Large intestine (tissue), 3 donors: ENCODE measurements at regions not wholly inside any gene's neighbourhood (a gene's known extent, or its start where the extent isn't known, plus 50 kb on each side); places are given as distances from the start of the nearest gene placed in this dataset.

ENCODE experiments used
- DNase-seq, 2 donors: peaks; one replicate each; pipeline versions ENCODE4 v3.0.0 to v3.0.0-alpha.2; 2013
- H3K27ac ChIP-seq: one replicate; pipeline ENCODE4 v1.5.1; 2013; ENCODE audit warnings: low read length
- H3K27me3 ChIP-seq: 2 replicates; pipeline ENCODE4 v1.6.1; 2013; ENCODE audit warnings: low read length; ENCODE audit not compliant: control insufficient read depth, insufficient read depth
- H3K36me3 ChIP-seq: 2 replicates; pipeline ENCODE4 v1.6.1; 2013; ENCODE audit warnings: low read length; ENCODE audit not compliant: control insufficient read depth, insufficient read depth
- H3K4me1 ChIP-seq: one replicate; pipeline ENCODE4 v1.6.1; 2013; ENCODE audit warnings: low read length; ENCODE audit not compliant: control insufficient read depth, insufficient read depth
- H3K4me3 ChIP-seq: one replicate; pipeline ENCODE4 v1.5.1; 2013; ENCODE audit warnings: low read length
- H3K9me3 ChIP-seq: one replicate; pipeline ENCODE4 v1.6.1; 2013; ENCODE audit warnings: mild to moderate bottlenecking, low read depth, low read length, moderate library complexity; ENCODE audit not compliant: control insufficient read depth
- whole genome bisulfite sequencing: methylation state at CpG from one replicate; pipeline ENCODE4 v1.1.5; 2013; ENCODE audit warnings: low lambda C conversion rate; ENCODE audit not compliant: insufficient coverage; 5-methylcytosine and 5-hydroxymethylcytosine counted together

GRCh38 chr21:43301409-43302061 is 125.4 kb downstream of the SIK1 start:
- DNase-seq, result no peak
- no peaks in the 10 kb centered on the region for H3K27me3 ChIP-seq
- H3K4me3 ChIP-seq, result no peak overlapping the region
- peaks cover 9% of the 10 kb centered on the region for H3K4me1 ChIP-seq
- H3K27ac ChIP-seq, result no peak overlapping the region
- H3K36me3 ChIP-seq, result no peaks in the 10 kb centered on the region
- H3K9me3 ChIP-seq, result peaks cover 9% of the 10 kb centered on the region
- no CpG with 5 or more reads among the region's 19 CpGs for WGBS

GRCh38 chr21:43300496-43301408 is 126.2 kb downstream of the SIK1 start:
- WGBS, result no CpG with 5 or more reads among the region's 42 CpGs
- no peaks in the 10 kb centered on the region for H3K27me3 ChIP-seq
- no peak for DNase-seq
- H3K36me3 ChIP-seq, result no peaks in the 10 kb centered on the region
- H3K27ac ChIP-seq, result no peak overlapping the region
- peaks cover 9% of the 10 kb centered on the region for H3K9me3 ChIP-seq
- H3K4me1 ChIP-seq, result peaks cover 9% of the 10 kb centered on the region
- H3K4me3 ChIP-seq, result no peak overlapping the region

DNA sequence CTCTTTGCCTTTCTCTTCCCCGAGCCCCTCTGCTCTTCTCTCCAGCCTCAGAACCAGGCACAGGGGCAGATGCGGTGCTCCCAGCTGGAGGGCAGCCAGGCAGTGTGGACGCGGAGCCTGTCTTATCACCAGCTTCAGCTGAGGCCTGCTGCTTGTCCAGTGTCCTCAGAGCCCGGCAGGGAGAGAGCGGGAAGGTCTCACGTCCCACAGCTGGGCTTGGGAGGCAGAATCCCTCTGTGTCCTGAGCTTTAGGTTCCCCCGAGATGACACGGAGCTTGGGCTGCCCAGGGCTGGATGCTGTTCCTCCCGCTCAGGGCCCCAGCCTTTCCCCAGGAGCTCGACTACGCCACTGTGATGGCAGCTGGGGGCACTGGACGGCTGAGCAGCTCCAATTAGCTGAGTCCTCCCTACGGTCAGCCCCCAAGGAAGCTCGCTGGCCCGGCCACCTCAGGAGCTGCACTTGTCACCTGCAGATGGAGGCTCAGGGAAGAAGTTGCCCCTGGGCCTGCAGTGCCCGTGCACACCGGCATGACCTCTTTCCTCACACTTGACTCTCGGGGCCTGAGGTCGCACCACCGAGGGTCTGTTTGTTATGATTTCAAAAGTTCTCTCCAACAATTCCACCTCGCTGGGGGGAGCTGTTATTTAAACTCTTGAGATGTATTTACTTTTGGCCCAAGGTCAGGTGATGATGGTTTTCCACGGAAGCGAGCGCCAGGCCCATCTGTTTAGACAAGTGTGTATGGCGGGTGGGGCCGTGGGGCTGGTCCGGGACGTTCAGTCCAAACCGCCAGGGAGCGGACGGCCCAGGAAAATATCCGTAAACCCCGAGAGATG is 127.3 kb downstream of the SIK1 start:
- no peaks in the 10 kb centered on the region for H3K36me3 ChIP-seq
- no peak overlapping the region for H3K27ac ChIP-seq
- H3K4me3 ChIP-seq, result no peak overlapping the region
- peaks cover 17% of the 10 kb centered on the region for H3K9me3 ChIP-seq
- peaks cover 9% of the 10 kb centered on the region for H3K4me1 ChIP-seq
- WGBS, result no CpG with 5 or more reads among the region's 34 CpGs
- no peak for DNase-seq
- no peaks in the 10 kb centered on the region for H3K27me3 ChIP-seq

DNA sequence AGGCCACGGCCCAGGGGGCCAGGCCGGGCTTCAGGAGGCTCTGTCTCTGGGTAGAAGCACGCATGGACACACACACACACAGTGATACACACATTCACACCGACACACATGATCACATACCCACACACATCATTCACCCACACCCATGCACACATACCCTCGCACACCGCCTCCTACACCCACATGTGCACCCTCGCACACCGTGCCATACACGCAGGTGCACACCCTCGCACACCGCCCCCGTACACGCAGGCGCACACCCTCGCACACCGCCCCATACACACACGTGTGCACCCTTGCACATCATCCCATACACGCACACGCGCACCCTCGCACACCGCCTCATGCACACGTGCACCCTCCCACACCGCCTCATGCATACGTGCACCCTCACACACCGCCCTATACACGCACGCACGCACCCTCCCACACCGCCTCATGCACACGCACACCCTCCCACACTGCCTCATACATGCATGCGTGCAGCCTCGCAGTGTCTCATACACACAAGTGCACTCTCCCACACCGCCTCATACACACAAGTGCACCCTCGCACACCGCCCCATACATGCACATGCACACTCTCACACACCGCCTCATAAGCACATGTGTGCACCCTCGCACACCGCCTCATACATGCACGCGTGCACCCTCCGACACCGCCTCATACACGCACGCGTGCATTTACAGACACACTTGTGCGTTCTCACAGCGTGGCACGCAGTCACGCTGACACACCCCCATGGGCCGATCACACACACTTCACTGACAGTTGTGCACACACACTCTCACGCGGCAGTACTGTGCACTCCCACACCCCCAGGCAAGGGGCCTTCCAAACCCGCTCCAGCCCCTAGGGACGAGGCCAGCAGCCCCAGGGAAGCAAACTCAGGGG is 128.1 kb downstream of the SIK1 start:
- no peak for DNase-seq
- Histone ChIP-seq H3K36me3 (no peaks in the 10 kb centered on the region), H3K4me3 (no peak overlapping the region), H3K27ac (no peak overlapping the region), H3K4me1 (peaks cover 9% of the 10 kb centered on the region), H3K9me3 (peaks cover 20% of the 10 kb centered on the region), H3K27me3 (no peaks in the 10 kb centered on the region)
- 100% methylated on average over 1 of the region's 55 CpGs for WGBS

GRCh38 chr21:43297989-43298388 is 128.9 kb downstream of the SIK1 start:
- Histone ChIP-seq H3K4me1 (peaks cover 9% of the 10 kb centered on the region), H3K27ac (no peak overlapping the region), H3K36me3 (no peaks in the 10 kb centered on the region), H3K4me3 (no peak overlapping the region), H3K27me3 (no peaks in the 10 kb centered on the region), H3K9me3 (peaks cover 20% of the 10 kb centered on the region)
- DNase-seq, result no peak
- WGBS, result no CpG with 5 or more reads among the region's 11 CpGs

- Histone ChIP-seq H3K27me3 (no peaks in the 10 kb centered on the region), H3K27ac (no peak overlapping the region), H3K9me3 (peaks cover 24% of the 10 kb centered on the region), H3K36me3 (no peaks in the 10 kb centered on the region), H3K4me1 (peaks cover 9% of the 10 kb centered on the region), H3K4me3 (no peak overlapping the region)
- WGBS, result no CpG with 5 or more reads among the region's 18 CpGs
- peak; percentile 82 to 93 for DNase-seq
Observed at GRCh38 chr21:43297391-43297981, 128.7 kb downstream of the CRYAA start.

- H3K36me3 ChIP-seq, result no peaks in the 10 kb centered on the region
- H3K4me3 ChIP-seq, result no peak overlapping the region
- peaks cover 9% of the 10 kb centered on the region for H3K4me1 ChIP-seq
- H3K27me3 ChIP-seq, result no peaks in the 10 kb centered on the region
- no peak for DNase-seq
- 100% methylated on average over 1 of the region's 14 CpGs for WGBS
- H3K9me3 ChIP-seq, result peaks cover 24% of the 10 kb centered on the region
- no peak overlapping the region for H3K27ac ChIP-seq
Observed at GRCh38 chr21:43295066-43295958, 126.5 kb downstream of the CRYAA start.

GRCh38 chr21:43294194-43294902 is 125.5 kb downstream of the CRYAA start:
- WGBS, result 80% methylated on average over 6 of the region's 14 CpGs
- peaks cover 30% of the 10 kb centered on the region for H3K9me3 ChIP-seq

More at GRCh38 chr21:43294194-43294902, 125.5 kb downstream of the CRYAA start:
- Histone ChIP-seq H3K36me3 (no peaks in the 10 kb centered on the region), H3K4me3 (no peak overlapping the region), H3K27ac (no peak overlapping the region), H3K27me3 (no peaks in the 10 kb centered on the region), H3K4me1 (peaks cover 9% of the 10 kb centered on the region)
- no peak for DNase-seq
